H1 (cell line): ENCODE measurements at regions not wholly inside any gene's neighbourhood (a gene's known extent, or its start where the extent isn't known, plus 50 kb on each side); places are given as distances from the start of the nearest gene placed in this dataset.
"Not testable (repeated sequence)": the region's sequence is repeated elsewhere in the genome, so short reads cannot be mapped to it uniquely, and the experiment has no call there.

Experiments
- CTCF ChIA-PET: fragments of 300-600 bp; sonication (Branson Sonifier 250); formaldehyde crosslinking; loops from one replicate; lab custom pipeline; 2021; ENCODE audit not compliant: partially characterized antibody; lab: Charles Lee
- POLR2A ChIA-PET: fragments of 300-600 bp; sonication (Branson Sonifier 250); formaldehyde crosslinking; loops from one replicate; lab custom pipeline; 2021; ENCODE audit warnings: inconsistent platforms; ENCODE audit not compliant: partially characterized antibody; lab: Charles Lee
- DNase-seq, 2 experiments: peaks; one replicate each; pipeline versions ENCODE4 v3.0.0 to v3.0.0-alpha.2; 2010 to 2022; ENCODE audit warnings: low spot score in 2 of 2, low read depth in 1 of 2, mixed read lengths in 1 of 2
- FAIRE-seq: peaks from 2 replicates; lab custom pipeline; 2011; peaks lifted over from hg19 to GRCh38; lab: Jason Lieb, UNC
- H2AFZ ChIP-seq: 2 replicates; pipeline ENCODE4 v1.8.1; 2012; ENCODE audit warnings: low read length, inconsistent platforms
- H2AK5ac ChIP-seq: 2 replicates; pipeline ENCODE4 v1.6.1; 2013; ENCODE audit warnings: low read depth, low read length
- H2BK120ac ChIP-seq: replicated peaks from 2 replicates; pipeline ENCODE3; 2013; ENCODE audit warnings: low read depth, low read length, inconsistent platforms
- H2BK12ac ChIP-seq: 2 replicates; pipeline ENCODE4 v1.6.1; 2013; ENCODE audit warnings: low read depth, low read length
- H2BK15ac ChIP-seq: 2 replicates; pipeline ENCODE4 v1.6.1; 2013; ENCODE audit warnings: low read length
- H2BK20ac ChIP-seq: 2 replicates; pipeline ENCODE4 v1.6.1; 2013; ENCODE audit warnings: low read length
- H2BK5ac ChIP-seq: 2 replicates; pipeline ENCODE4 v1.6.1; 2013; ENCODE audit warnings: low read depth, low read length
- H3K14ac ChIP-seq: 2 replicates; pipeline ENCODE4 v1.6.1; 2013; ENCODE audit warnings: inconsistent platforms; ENCODE audit not compliant: insufficient read length
- H3K18ac ChIP-seq: 2 replicates; pipeline ENCODE4 v1.6.1; 2013; ENCODE audit warnings: low read length; ENCODE audit errors: extremely low read depth
- H3K23ac ChIP-seq: 2 replicates; pipeline ENCODE4 v1.6.1; 2013; ENCODE audit warnings: inconsistent platforms; ENCODE audit not compliant: insufficient read length
- H3K23me2 ChIP-seq: 2 replicates; pipeline ENCODE4 v1.6.1; 2013; ENCODE audit warnings: low read depth, low read length
- H3K27ac ChIP-seq: 2 replicates; pipeline ENCODE4 v1.6.1; 2011; ENCODE audit warnings: low read depth, low read length, inconsistent platforms
- H3K27me3 ChIP-seq, 4 experiments: replicated peaks in 1 of 4; 1 replicate in 1 of 4; 2 replicates in 3 of 4; pipeline versions ENCODE4 v1.6.1 to v1.8.1; 2011 to 2013; ENCODE audit warnings: low read length in 3 of 4, mild to moderate bottlenecking in 3 of 4, inconsistent platforms in 2 of 4, mixed read lengths in 2 of 4, moderate library complexity in 1 of 4; ENCODE audit not compliant: control insufficient read depth in 3 of 4, insufficient read depth in 3 of 4; ENCODE audit errors: extremely low read depth in 1 of 4
- H3K36me3 ChIP-seq, 4 experiments: 2 replicates each; pipeline versions ENCODE4 v1.6.1 to v1.8.1; 2011 to 2013; ENCODE audit warnings: mild to moderate bottlenecking in 4 of 4, low read length in 3 of 4, moderate library complexity in 2 of 4, control low read depth in 1 of 4, inconsistent platforms in 1 of 4; ENCODE audit not compliant: insufficient read depth in 4 of 4, control insufficient read depth in 2 of 4
- H3K4ac ChIP-seq: replicated peaks from 2 replicates; pipeline ENCODE3; 2013; ENCODE audit warnings: low read length, low read depth, mixed read lengths, inconsistent platforms; ENCODE audit not compliant: insufficient read length
- H3K4me1 ChIP-seq, 4 experiments: replicated peaks in 1 of 4; 1 replicate in 1 of 4; 2 replicates in 3 of 4; pipeline versions ENCODE4 v1.6.1 to v1.8.1; 2011 to 2013; ENCODE audit warnings: low read length in 3 of 4, inconsistent platforms in 2 of 4, mixed read lengths in 1 of 4; ENCODE audit not compliant: insufficient read depth in 4 of 4, control insufficient read depth in 3 of 4
- H3K4me2 ChIP-seq, 2 experiments: 2 replicates each; pipeline versions ENCODE4 v1.6.1 to v1.8.1; 2011 to 2013; ENCODE audit warnings: low read depth in 2 of 2, low read length in 2 of 2, control low read depth in 1 of 2, inconsistent platforms in 1 of 2, mild to moderate bottlenecking in 1 of 2; ENCODE audit not compliant: insufficient read depth in 1 of 2
- H3K4me3 ChIP-seq, 4 experiments: fragments of 200-600, 300-600 bp in 1 of 4; sonication (generic), shearing (Covaris generic), sonication (Bioruptor Twin) in 1 of 4; 2 replicates each; pipeline versions ENCODE4 v1.5.1 to v1.8.1; 2011 to 2016; ENCODE audit warnings: low read length in 4 of 4, low read depth in 3 of 4, control low read depth in 2 of 4, inconsistent platforms in 2 of 4, mild to moderate bottlenecking in 2 of 4, mixed read lengths in 1 of 4, moderate library complexity in 1 of 4; ENCODE audit not compliant: insufficient read depth in 2 of 4; ENCODE audit errors: extremely low read depth in 1 of 4
- H3K56ac ChIP-seq: replicated peaks from 2 replicates; pipeline ENCODE3; 2013; ENCODE audit warnings: low read depth, mild to moderate bottlenecking, mixed read lengths, low read length, inconsistent platforms; ENCODE audit not compliant: insufficient read length
- H3K79me1 ChIP-seq: 2 replicates; pipeline ENCODE4 v1.6.1; 2013; ENCODE audit warnings: low read depth, low read length, control low read depth
- H3K79me2 ChIP-seq, 2 experiments: 2 replicates each; pipeline versions ENCODE4 v1.6.1 to v1.8.1; 2012 to 2013; ENCODE audit warnings: low read length in 2 of 2, mild to moderate bottlenecking in 2 of 2, inconsistent platforms in 1 of 2; ENCODE audit not compliant: insufficient read depth in 2 of 2, control insufficient read depth in 1 of 2
- H3K9ac ChIP-seq, 4 experiments: replicated peaks in 1 of 4; 1 replicate in 1 of 4; 2 replicates in 3 of 4; pipeline versions ENCODE4 v1.6.1 to v1.8.1; 2011 to 2013; ENCODE audit warnings: low read depth in 3 of 4, low read length in 3 of 4, control low read depth in 2 of 4, mild to moderate bottlenecking in 2 of 4, moderate library complexity in 2 of 4, inconsistent platforms in 1 of 4; ENCODE audit errors: extremely low read depth in 1 of 4
- H3K9me3 ChIP-seq, 2 experiments: 2 replicates each; pipeline versions ENCODE4 v1.6.1 to v1.8.1; 2012 to 2013; ENCODE audit warnings: mild to moderate bottlenecking in 2 of 2, moderate library complexity in 2 of 2, control low read depth in 1 of 2, inconsistent platforms in 1 of 2, low read depth in 1 of 2, low read length in 1 of 2, mixed read lengths in 1 of 2; ENCODE audit not compliant: insufficient read depth in 2 of 2
- H4K20me1 ChIP-seq, 2 experiments: replicated peaks in 1 of 2; 2 replicates each; pipeline versions ENCODE3 to v1.8.1; 2011 to 2013; ENCODE audit warnings: inconsistent platforms in 2 of 2, low read length in 2 of 2, mild to moderate bottlenecking in 1 of 2; ENCODE audit not compliant: insufficient read depth in 2 of 2, control insufficient read depth in 1 of 2
- H4K5ac ChIP-seq: 2 replicates; pipeline ENCODE4 v1.6.1; 2013; ENCODE audit warnings: low read length, low read depth, mixed read lengths, inconsistent platforms; ENCODE audit not compliant: insufficient read length
- H4K8ac ChIP-seq: 2 replicates; pipeline ENCODE4 v1.8.0; 2013; ENCODE audit warnings: mild to moderate bottlenecking, moderate library complexity, low read length, inconsistent platforms; ENCODE audit not compliant: insufficient read depth; ENCODE audit errors: extremely low read depth
- H4K91ac ChIP-seq: replicated peaks from 2 replicates; pipeline ENCODE3; 2013; ENCODE audit warnings: low read length, mixed read lengths, inconsistent platforms; ENCODE audit not compliant: insufficient read length
- WGBS, 2 experiments: shearing (Covaris generic) in 1 of 2; methylation state at CpG; one replicate each; pipeline versions ENCODE4 v1.1.6 to v1.1.7; 2013 to 2015; ENCODE audit warnings: low lambda C conversion rate in 2 of 2, mixed read lengths in 2 of 2, inconsistent platforms in 1 of 2, low coverage in 1 of 2, missing lambda C conversion rate in 1 of 2; ENCODE audit not compliant: insufficient replicate concordance in 2 of 2, insufficient coverage in 1 of 2, insufficient read length in 1 of 2; ENCODE audit errors: extremely low coverage in 1 of 2, missing lambda C conversion rate in 1 of 2; 5-methylcytosine and 5-hydroxymethylcytosine counted together

DNA sequence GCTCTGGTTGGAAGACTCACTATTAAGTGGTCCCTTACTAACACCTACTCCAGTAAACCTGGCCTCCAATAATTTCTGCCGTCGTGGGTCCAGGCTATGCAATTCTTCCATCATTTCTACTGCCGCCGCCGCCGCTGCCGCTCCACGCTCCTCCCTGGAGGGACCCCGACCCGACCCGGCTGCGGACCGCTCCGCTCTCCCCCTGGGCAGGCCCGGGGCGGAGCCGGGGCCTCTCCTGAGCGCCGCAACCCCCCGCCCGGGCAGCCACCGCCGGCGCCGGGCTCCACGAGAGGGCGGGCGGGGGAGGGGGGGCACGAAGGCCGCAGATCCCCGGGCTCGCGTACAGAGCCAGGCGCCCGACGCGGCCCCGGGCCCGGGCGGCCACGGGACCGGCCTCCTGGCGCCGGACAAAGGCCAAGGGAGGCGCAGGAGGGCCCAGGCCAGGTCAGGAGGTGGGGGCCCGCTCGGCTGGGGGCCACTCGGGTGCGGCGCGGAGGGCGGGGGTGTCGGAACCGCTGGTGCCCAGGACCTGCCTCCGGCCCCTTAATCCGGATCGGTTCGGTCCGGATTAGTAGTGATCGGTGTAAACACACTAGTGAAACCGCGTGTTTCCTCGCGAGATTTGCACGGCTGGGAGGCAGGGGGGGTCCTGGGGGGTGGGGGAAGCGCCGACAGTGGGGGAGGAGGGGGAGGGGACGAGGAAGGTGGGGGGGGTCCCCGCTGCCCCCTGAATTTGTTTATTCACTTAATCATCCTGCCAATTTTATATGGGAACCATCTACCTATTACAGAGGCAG lies 215.1 kb upstream of the CCL2 start:
- H3K4me3 ChIP-seq, H3K79me2 ChIP-seq, H3K9me3 ChIP-seq, H3K56ac ChIP-seq, H3K23ac ChIP-seq, H4K5ac ChIP-seq, H3K4me2 ChIP-seq, H3K4ac ChIP-seq, H3K23me2 ChIP-seq, H3K36me3 ChIP-seq, H2BK15ac ChIP-seq, H2BK120ac ChIP-seq, H3K14ac ChIP-seq, H2BK5ac ChIP-seq, H3K9ac ChIP-seq, FAIRE-seq, H3K79me1 ChIP-seq, H3K27ac ChIP-seq, H2AFZ ChIP-seq, H4K20me1 ChIP-seq, H3K27me3 ChIP-seq, H3K4me1 ChIP-seq, H3K18ac ChIP-seq, H2AK5ac ChIP-seq, H2BK12ac ChIP-seq, H4K91ac ChIP-seq, H2BK20ac ChIP-seq: not testable (repeated sequence)
- peak in 1 of 2 experiments; percentile 59 for DNase-seq
- ChIA-PET POLR2A (interaction anchor here (0.6 to 1.5 kb wide), 2 partner anchors 9 to 200 kb away, joined by 3 read pairs; no protein-coding TSS in a partner anchor), CTCF (interaction anchor here (0.7 to 1.5 kb wide), 5 partner anchors 11 to 107 kb away, joined by 3 to 5 read pairs (median 3); no protein-coding TSS in a partner anchor)
- H4K8ac ChIP-seq, result 0 out of 2 replicates have a peak overlapping the region, but pooled peaks have one; percentile 51
- WGBS, 2 experiments, result no CpG with 5 or more reads among the region's 69 CpGs
